ENCODE measurements at regions not wholly inside any gene's neighbourhood (a gene's known extent, or its start where the extent isn't known, plus 50 kb on each side); places are given as distances from the start of the nearest gene placed in this dataset.
A peak's percentile ranks its signal among the peaks of the same experiment; 100 is the strongest.

DNA sequence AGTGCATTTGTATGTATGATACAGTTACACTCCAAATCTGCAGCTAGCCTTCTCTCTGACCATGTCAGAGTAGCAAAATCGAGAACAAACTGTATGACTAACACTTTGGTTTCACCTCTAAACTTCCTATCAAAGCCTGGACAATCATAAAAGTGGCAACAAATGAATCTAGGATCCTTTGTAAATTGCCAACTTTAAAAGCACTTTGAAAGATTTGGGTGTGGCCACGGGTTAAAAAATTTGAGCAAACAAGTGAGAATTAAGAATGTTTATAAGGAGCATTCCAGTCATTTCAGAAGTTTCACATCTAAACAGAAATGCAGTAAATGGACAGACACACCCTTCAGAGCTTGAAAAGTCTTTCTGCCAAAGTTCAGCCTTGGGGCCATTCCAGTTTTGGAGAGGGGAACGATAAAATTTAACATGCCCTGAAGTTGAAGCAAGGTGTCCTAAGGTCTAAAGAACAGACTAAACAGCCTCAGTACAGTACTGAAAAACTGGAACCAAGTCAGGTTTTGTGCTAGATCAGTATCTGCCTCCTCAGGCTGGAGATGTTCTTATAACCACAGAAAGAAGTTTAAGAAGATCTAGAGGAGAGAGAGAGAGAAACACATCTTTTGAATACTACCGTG is 181.9 kb upstream of the BDNF start:
- ChIA-PET CTCF (no interaction called here), POLR2A (interaction anchor here (1.6 kb wide), 1 partner anchor 10 kb away, joined by 3 read pairs; no protein-coding TSS in a partner anchor), RAD21 (ENCODE audit: low non-redundant PET in 1 of 2, low total read pairs in 2 of 2, uncharacterized antibody in 2 of 2, unreplicated experiment in 2 of 2) (no interaction called here)
- peak overlapping the region; percentile 29 for H3K9ac ChIP-seq (ENCODE audit: low read length)
- H3K9me3 ChIP-seq (ENCODE audit: control insufficient read depth in 1 of 2, insufficient read depth in 1 of 2, low read depth in 1 of 2, low read length in 2 of 2), result no peaks in the 10 kb centered on the region
- no peak overlapping the region; a peak in 1 of 4 replicates for H3K4me3 ChIP-seq (replicated peaks in 1 of 2; ENCODE audit: low read depth in 1 of 2, low read length in 2 of 2)
- H3K4me1 ChIP-seq (ENCODE audit: control insufficient read depth in 1 of 2, insufficient read depth in 2 of 2, low read length in 2 of 2), result peaks cover 57 to 75% of the 10 kb centered on the region in 2 experiments
- H3K4me2 ChIP-seq (ENCODE audit: low read length), result peak overlapping the region; percentile 67
- no peaks in the 10 kb centered on the region for H3K79me2 ChIP-seq (ENCODE audit: insufficient read depth, low read length)
- peak overlapping the region; percentile 83 for H3K27ac ChIP-seq (ENCODE audit: low read depth, low read length)
- no peaks in the 10 kb centered on the region for H3K27me3 ChIP-seq (ENCODE audit: insufficient read depth, low read length)
- H4K20me1 ChIP-seq (ENCODE audit: insufficient read depth), result no peaks in the 10 kb centered on the region
- no peaks in the 10 kb centered on the region for H3K9me2 ChIP-seq (ENCODE audit: insufficient read depth)
- ATAC-seq, result peak; percentile 81
- H3K36me3 ChIP-seq (ENCODE audit: control insufficient read depth in 1 of 2, insufficient read depth in 2 of 2, low read length in 2 of 2), result no peaks in the 10 kb centered on the region
- intact Hi-C loops (cut with micrococcal nuclease), result no loop called here
- peak; percentile 52 for DNase-seq (ENCODE audit: low read depth, low spot score)
- no TSS peak for BruUV-seq (replicated peaks)
- H2AFZ ChIP-seq (ENCODE audit: low read depth, low read length, poor library complexity, severe bottlenecking), result peak overlapping the region; percentile 81
- TF ChIP-seq EZH2 (IDR thresholded peaks at IDR 0.05) (no peak), SRF (IDR thresholded peaks at IDR 0.05; ENCODE audit: low read depth) (no peak), EGR1 (IDR thresholded peaks at IDR 0.05; ENCODE audit: low read depth) (no peak), POLR2A (IDR thresholded peaks at IDR 0.05; ENCODE audit: borderline replicate concordance, extremely low read depth, insufficient read depth, insufficient read length) (no peak), ZFX (IDR thresholded peaks at IDR 0.05) (no peak), ELF1 (IDR thresholded peaks at IDR 0.05; ENCODE audit: borderline replicate concordance, low read depth) (no peak), TCF7L2 (IDR thresholded peaks at IDR 0.05; ENCODE audit: borderline replicate concordance, extremely low read depth, insufficient read depth, insufficient read length) (peak; percentile 87), YY1 (IDR thresholded peaks at IDR 0.05; ENCODE audit: extremely low read depth, insufficient replicate concordance, low read depth, low read length) (no peak), CBX3 (IDR thresholded peaks at IDR 0.05; ENCODE audit: low read depth) (no peak), FOSL1 (IDR thresholded peaks at IDR 0.05; ENCODE audit: low read depth) (peak; percentile 35; the same call in 1 of the 2 replicates), POLR2AphosphoS5 (IDR thresholded peaks at IDR 0.05; ENCODE audit: low read depth, low read length) (no peak), CEBPB (IDR thresholded peaks at IDR 0.05; ENCODE audit: low read depth) (no peak), EZH2phosphoT487 (IDR thresholded peaks at IDR 0.05; ENCODE audit: borderline replicate concordance) (no peak), RAD21 (IDR thresholded peaks at IDR 0.05; ENCODE audit: low read depth) (peak; percentile 3; the same call in 1 of the 2 replicates), SIN3A (IDR thresholded peaks at IDR 0.05; ENCODE audit: low read depth) (no peak), ZNF274 (IDR thresholded peaks at IDR 0.05; ENCODE audit: low read depth, low read length) (no peak), JUND (IDR thresholded peaks at IDR 0.05) (peak; percentile 35; the same call in 1 of the 2 replicates)
- TF ChIP-seq, protein P1, sequence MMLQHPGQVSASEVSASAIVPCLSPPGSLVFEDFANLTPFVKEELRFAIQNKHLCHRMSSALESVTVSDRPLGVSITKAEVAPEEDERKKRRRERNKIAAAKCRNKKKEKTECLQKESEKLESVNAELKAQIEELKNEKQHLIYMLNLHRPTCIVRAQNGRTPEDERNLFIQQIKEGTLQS (IDR thresholded peaks at IDR 0.05), result no peak
- TF ChIP-seq, protein P2, sequence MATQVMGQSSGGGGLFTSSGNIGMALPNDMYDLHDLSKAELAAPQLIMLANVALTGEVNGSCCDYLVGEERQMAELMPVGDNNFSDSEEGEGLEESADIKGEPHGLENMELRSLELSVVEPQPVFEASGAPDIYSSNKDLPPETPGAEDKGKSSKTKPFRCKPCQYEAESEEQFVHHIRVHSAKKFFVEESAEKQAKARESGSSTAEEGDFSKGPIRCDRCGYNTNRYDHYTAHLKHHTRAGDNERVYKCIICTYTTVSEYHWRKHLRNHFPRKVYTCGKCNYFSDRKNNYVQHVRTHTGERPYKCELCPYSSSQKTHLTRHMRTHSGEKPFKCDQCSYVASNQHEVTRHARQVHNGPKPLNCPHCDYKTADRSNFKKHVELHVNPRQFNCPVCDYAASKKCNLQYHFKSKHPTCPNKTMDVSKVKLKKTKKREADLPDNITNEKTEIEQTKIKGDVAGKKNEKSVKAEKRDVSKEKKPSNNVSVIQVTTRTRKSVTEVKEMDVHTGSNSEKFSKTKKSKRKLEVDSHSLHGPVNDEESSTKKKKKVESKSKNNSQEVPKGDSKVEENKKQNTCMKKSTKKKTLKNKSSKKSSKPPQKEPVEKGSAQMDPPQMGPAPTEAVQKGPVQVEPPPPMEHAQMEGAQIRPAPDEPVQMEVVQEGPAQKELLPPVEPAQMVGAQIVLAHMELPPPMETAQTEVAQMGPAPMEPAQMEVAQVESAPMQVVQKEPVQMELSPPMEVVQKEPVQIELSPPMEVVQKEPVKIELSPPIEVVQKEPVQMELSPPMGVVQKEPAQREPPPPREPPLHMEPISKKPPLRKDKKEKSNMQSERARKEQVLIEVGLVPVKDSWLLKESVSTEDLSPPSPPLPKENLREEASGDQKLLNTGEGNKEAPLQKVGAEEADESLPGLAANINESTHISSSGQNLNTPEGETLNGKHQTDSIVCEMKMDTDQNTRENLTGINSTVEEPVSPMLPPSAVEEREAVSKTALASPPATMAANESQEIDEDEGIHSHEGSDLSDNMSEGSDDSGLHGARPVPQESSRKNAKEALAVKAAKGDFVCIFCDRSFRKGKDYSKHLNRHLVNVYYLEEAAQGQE (IDR thresholded peaks at IDR 0.05; ENCODE audit: low read depth), result no peak
- TF ChIP-seq, protein P3, sequence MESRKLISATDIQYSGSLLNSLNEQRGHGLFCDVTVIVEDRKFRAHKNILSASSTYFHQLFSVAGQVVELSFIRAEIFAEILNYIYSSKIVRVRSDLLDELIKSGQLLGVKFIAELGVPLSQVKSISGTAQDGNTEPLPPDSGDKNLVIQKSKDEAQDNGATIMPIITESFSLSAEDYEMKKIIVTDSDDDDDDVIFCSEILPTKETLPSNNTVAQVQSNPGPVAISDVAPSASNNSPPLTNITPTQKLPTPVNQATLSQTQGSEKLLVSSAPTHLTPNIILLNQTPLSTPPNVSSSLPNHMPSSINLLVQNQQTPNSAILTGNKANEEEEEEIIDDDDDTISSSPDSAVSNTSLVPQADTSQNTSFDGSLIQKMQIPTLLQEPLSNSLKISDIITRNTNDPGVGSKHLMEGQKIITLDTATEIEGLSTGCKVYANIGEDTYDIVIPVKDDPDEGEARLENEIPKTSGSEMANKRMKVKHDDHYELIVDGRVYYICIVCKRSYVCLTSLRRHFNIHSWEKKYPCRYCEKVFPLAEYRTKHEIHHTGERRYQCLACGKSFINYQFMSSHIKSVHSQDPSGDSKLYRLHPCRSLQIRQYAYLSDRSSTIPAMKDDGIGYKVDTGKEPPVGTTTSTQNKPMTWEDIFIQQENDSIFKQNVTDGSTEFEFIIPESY (IDR thresholded peaks at IDR 0.05; ENCODE audit: extremely low read depth, insufficient replicate concordance, low read length), result no peak
- TF ChIP-seq, protein P4, sequence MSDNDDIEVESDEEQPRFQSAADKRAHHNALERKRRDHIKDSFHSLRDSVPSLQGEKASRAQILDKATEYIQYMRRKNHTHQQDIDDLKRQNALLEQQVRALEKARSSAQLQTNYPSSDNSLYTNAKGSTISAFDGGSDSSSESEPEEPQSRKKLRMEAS (IDR thresholded peaks at IDR 0.05), result 0 out of 2 replicates have a peak, but pooled peaks have one; percentile 16
